ENCODE measurements at regions not wholly inside any gene's neighbourhood (a gene's known extent, or its start where the extent isn't known, plus 50 kb on each side); places are given as distances from the start of the nearest gene placed in this dataset.

GRCh38 chr13:31611214-31611613 is 128.1 kb upstream of the RXFP2 start:
- DNase-seq, result no peak

DNA sequence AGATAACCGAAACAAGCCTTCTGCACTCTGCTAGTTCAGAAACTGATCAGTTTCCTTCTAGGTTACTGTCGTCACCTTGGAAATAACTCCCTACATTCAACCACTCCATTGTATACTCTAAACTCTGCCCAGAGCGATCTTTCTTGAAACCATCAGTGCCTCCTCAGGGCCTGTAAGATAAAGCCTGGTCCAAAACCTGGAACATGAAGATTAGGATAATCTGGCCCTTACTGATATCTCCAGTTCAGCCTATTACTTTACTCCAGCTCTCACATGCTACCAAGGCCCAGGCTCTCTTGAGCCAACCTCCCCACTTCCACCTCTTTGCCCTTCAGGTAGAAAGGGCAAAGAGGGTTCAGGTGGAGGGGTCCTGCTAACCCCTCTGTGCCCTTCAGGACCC is 125.3 kb upstream of the RXFP2 start:
- no peak for DNase-seq

DNA sequence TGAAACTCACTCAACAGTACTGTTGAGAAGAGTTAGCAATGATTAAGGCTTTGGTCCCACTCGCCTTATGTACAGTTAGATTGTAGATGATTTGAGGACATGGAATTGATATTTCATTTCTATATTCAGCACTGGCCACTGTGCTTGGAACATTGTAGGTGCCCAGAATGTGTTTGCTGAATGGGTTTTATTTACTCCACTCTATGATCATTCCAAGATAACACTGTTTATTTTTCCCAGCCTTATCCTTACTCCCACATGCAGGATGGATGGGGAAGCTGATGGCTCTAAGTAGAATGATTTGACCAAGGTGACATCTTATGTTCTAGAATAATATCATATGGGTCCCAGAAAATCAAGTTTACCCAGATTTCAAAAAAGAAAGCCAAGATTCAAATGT is 124.6 kb upstream of the RXFP2 start:
- DNase-seq, result no peak

GRCh38 chr13:31625115-31625514 is 114.2 kb upstream of the RXFP2 start:
- no peak for DNase-seq

DNA sequence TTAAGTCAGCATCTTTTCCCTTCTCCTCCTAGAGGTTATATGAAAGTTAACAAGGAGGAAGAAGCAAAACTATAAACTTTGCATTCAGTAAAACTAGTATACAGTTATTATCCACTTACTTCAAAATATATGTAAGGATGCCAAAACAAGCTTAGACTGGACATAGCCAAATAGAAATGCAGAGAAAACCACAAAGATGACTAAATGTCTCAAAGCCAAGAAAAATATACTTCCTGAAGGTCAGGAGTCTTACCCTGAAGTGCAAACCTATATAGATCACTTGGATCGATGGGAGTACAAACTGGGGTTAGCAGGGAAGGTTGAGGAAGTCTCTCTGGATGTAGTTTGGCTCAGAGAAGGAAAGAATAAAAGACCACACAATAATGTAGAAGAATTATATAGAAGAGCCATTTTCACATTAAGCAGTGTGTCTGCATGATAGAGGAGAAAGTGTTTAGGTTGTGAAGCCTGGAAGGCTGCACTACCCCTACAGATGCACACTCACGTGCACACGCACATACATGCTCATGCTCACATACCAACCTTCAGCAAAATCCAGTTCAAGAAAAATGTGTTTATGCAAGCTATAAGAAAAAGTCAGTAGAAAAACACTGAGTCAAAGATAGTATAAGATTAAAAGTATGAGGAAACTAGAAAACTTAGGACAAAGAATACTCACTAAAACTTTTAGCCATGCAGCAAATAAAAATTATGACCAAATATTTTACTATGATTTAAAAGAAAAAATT is 112.1 kb upstream of the RXFP2 start:
- DNase-seq, result no peak

DNA sequence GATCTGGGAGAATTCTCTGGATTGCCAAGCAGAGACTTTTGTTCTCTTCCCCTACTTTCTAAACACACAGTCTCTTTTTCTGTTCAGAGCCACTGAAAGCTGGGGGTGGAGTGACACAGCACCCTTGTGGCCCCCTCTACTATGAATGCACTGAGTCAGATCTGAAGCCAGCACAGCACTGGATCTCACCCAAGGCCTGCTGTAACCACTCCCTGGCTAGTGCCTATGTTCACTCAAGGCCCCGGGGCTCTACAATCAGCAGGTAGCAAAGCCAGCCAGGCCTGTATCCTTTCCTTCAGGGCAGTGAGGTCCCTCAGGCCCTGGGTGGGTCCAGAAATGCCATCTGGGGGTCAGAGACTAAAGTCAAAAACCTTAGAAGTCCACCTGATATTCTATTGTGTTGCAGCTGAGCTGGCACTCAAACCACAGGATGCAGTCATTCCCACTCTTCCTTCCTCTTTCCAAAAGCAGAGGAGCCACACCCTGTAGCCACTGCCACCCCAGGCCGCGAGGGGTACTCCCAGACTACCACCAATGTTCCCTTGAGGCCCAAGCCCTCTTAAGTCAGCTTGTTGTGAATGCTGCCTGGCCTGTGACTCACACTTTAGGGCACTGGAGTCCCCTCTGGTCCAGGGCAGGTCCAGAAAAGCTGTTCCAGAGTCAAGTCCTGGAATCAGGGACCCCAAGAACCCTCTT is 110.1 kb upstream of the RXFP2 start:
- DNase-seq, result no peak

DNA sequence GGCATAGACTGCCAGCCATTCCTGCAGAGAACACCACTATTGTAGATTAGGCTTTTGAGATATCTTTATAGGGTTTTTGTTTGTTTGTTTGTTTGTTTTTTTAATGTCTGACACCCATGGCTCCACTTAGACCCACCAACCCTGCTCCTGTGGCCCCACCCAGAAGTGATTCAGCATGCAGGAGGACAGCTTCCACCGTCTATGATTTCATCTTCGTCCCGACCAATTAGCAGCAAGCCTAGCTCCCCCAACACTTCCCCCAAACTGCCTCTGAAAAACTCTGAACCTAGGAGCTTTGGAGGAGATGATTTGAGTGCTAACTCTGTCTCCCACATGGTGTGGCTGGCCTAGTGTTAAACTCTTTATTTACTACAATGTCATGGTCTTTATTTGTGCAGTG is 108.3 kb upstream of the RXFP2 start:
- DNase-seq, result no peak

DNA sequence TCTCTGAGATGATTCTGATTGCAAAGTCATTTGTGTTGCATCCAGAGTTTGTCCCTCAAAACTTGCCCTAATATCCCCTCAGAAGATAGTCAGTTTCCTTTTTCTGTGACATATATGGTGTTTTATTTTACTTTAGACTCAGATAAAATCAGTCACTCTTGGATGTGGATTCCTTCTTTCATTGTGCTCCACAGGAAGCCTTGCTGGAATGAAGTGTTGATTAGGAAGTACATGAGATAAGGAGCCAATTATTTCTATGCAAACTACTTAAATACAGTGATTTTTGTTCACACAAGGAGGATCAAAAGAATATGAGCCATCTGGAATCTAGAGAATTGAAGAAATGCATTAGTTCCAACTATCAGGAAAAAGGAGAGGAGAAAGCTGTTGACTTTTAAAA is 107.6 kb upstream of the RXFP2 start:
- DNase-seq, result no peak

- no peak for DNase-seq
Measured at GRCh38 chr13:31638577-31638976, 100.7 kb upstream of the RXFP2 start.

DNA sequence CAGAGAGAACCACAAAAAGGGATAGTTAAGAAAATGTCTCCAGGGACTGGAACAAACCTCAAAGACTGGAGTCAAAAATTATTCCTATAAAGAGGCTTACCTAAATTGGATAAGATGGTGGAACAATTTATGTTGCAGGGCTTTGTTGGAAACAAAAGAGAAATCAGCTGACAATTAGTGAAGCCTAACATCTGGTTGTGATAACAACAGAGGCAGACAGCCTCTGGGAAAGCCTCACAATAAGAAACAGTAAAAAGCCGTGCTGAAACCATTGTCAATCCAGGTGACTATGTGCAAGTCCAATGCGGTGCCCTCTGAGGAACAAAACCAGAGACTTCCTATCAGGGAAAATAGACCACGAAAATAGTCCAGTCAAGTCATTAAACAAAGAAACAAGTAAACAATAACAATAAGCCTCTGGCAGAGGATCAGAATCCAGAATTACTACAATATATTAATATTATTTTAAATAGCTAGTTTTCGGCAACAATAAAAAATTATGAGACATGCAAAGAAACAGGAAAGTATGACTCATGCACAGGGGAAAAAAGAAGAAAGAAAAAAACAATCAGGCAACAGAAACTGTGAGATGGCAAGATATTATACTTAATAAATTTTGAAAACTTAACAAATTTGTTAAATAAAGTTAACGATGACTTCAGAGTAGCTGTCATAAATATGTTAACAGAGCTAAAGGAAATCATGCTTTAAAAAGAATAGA is 99.7 kb upstream of the RXFP2 start:
- no peak for DNase-seq

- no peak for DNase-seq
Measured at GRCh38 chr13:31649766-31650165, 89.6 kb upstream of the RXFP2 start.

DNA sequence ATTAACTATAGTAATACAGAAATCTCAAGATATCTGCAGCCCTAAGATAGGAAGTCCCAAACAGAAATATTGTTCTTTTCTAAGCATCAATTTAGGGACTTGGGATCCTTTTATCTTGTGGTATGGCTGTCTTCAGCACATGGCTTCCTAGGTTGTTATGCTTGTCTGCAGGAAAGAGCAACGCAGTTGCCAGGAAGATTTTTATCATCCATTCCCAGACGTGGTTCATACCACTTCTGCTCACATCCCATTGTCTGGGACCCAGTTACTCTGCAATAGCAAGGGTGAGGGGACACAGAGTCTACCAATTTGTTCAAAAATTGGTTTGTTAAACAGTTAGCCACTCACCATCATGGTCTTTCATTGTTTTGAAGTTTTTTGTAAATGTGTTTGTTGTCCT is 85.6 kb upstream of the RXFP2 start:
- DNase-seq, result no peak

DNA sequence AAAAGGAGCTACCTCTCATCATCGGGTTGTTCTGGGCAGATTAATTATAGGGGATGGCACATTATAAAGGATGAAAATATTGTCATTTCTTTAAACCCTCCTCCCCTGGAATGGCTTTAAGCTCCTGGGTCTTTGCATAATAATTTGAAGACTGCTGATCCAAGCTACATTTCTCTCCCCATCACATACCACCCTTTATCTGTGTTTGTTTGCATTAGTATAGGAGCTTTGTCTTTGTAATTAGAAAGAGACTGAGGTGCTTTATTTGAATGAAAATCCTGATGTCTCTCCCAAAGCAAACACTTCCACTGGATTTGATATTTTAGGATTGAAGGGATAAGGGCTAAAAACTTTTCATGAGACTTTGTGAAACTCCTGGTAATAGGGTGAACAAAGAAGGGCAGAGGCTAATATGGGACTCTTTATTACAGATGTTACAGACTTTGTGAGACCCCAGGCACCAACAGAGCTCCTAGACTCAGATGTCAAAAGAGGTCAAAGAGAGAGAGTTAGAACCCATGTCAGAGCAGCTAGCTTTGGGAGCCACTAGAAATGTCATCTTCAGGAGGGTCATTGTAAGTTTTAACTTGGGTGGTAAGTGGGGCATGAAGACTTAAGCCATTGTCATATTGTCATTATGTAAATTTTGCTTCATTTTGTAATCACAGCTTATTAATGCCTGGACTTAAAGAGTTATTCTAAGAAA is 75.3 kb upstream of the RXFP2 start:
- no peak for DNase-seq

DNA sequence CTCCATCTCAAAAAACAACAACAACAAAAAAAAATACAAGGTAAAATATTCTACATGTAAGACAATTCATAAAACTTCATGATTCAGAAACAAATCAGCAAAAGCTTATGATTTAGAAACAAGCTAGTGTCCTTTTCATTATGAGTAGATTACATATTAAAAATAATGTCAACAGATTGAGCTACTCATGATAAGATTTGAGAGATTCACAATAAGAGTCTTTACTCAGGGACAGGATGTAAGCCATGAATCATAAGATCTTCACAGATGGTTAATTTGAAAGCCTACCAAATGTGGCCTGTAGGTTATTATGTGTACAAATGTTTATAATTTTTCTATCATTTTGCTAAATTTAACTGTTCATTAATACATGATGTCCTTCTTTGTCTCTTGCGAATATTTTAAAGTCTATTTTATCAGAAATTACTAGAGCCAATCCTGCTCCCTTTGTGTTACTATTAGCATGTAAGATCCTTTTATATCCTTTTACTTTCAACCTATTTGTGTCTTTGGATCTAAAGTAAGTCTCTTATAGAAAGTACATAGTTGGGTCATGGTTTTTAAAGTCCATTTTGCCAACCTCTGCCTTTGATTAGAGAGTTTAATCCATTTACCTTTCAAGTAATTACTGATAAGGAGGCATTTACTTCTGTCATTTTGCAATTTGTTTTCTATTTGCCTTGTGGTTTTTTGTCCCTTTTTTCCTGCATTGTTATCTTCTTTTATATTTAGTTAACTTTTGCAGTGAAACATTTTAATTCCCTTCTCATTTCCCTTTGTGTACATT is 68.3 kb upstream of the RXFP2 start:
- DNase-seq, result no peak

- peak in 1 of 2 experiments; percentile 27 for DNase-seq
Measured at GRCh38 chr13:31674051-31674450, 65.3 kb upstream of the RXFP2 start.

DNA sequence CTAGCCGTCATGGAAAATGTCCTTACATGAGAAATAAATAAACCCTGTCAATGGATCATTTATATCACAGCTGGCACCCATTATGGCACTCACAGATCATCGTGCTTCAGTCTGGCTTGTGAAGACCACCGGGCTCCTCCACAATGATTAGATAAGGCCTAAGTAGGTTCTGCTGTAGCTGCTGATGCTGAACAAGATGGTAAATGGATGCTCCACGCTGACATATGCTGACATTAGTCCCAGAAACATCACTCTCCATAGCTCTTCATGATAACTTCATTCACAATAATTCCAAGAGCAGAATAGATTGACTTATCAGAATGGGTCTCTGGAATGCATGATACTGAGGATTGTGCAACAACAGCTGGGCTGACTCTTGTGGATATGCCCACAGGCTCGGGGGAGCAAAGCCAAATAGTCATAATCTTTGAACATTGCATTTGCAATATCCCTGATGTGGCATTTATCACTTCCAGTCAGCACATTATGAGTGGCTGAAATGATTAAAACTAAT is 63.8 kb upstream of the RXFP2 start:
- DNase-seq, result no peak

GRCh38 chr13:31681133-31681532 is 58.2 kb upstream of the RXFP2 start:
- DNase-seq, result no peak

DNA sequence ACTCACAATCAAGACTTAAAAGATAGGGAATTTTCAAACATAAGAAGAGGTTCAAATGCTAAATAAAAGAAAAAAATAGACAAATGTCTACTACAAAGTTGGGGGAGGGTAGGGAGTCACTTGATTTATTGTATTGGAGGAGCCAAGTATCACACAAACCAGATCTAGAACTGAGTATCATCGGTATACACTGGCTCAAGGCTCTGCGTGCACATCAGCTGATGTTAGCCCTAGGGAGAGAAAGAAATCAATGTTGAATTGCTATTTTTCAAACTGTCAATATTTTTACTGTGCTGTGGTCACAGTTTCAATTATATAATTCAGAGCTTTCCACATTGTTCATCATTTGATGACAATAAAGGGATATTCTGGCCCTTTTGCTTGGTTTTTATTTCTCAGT is 54.9 kb upstream of the RXFP2 start:
- no peak for DNase-seq

GRCh38 chr13:31686670-31687425 is 52.5 kb upstream of the RXFP2 start:
- no peak for DNase-seq
